ENCODE measurements at regions not wholly inside any gene's neighbourhood (a gene's known extent, or its start where the extent isn't known, plus 50 kb on each side); places are given as distances from the start of the nearest gene placed in this dataset.

GRCh38 chr20:39943336-39943735, 745.7 kb downstream of the MAFB start:
- TF ChIP-seq CTCF (IDR thresholded peaks at IDR 0.05) = no peak
- DNase-seq (no peak), ATAC-seq (no peak)
- Histone ChIP-seq H3K9me3 (no peaks in the 10 kb centered on the region), H3K4me1 (peaks cover 0 to 11% (median 0%) of the 10 kb centered on the region in 9 donors), H3K4me3 (no peak overlapping the region), H3K36me3 (no peaks in the 10 kb centered on the region), H3K27me3 (no peaks in the 10 kb centered on the region), H3K27ac (no peak overlapping the region)
- intact Hi-C loops (cut with DNase I) = no loop called here
- WGBS, 2 donors = 81 to 86% methylated on average over 6 of the region's 6 CpGs

GRCh38 chr20:39941245-39941644, 747.8 kb downstream of the MAFB start:
- 33 to 50% methylated on average over 1 of the region's 1 CpG for WGBS, 2 donors
- DNase-seq (no peak), ATAC-seq (peak in 5 of 8 donors; percentile 46 to 68 (median 60))
- Histone ChIP-seq H3K36me3 (no peaks in the 10 kb centered on the region), H3K4me3 (no peak overlapping the region), H3K27ac (no peak overlapping the region), H3K4me1 (peaks cover 0 to 11% (median 0%) of the 10 kb centered on the region in 9 donors), H3K9me3 (no peaks in the 10 kb centered on the region), H3K27me3 (no peaks in the 10 kb centered on the region)
- TF ChIP-seq CTCF (IDR thresholded peaks at IDR 0.05) = no peak
- intact Hi-C loops (cut with DNase I) = no loop called here

GRCh38 chr20:39939241-39939865, 749.7 kb downstream of the MAFB start:
- intact Hi-C loops (cut with DNase I) = no loop called here
- WGBS, 2 donors = 74 to 76% methylated on average over 2 of the region's 2 CpGs
- no peak for DNase-seq
- Histone ChIP-seq H3K4me1 (peaks cover 0 to 11% (median 0%) of the 10 kb centered on the region in 9 donors), H3K27me3 (no peaks in the 10 kb centered on the region), H3K27ac (no peak overlapping the region), H3K36me3 (no peaks in the 10 kb centered on the region), H3K9me3 (no peaks in the 10 kb centered on the region), H3K4me3 (no peak overlapping the region)
- no peak for TF ChIP-seq CTCF (IDR thresholded peaks at IDR 0.05)
- ATAC-seq = no peak

GRCh38 chr20:39936401-39936800, 752.6 kb downstream of the MAFB start:
- ATAC-seq (no peak), DNase-seq (no peak)
- no peak overlapping the region for H3K27ac ChIP-seq
- peaks cover 0 to 7% (median 0%) of the 10 kb centered on the region in 9 donors for H3K4me1 ChIP-seq
- H3K36me3 ChIP-seq = no peaks in the 10 kb centered on the region
- peaks cover 0 to 4% (median 0%) of the 10 kb centered on the region in 11 donors for H3K9me3 ChIP-seq
- TF ChIP-seq CTCF (IDR thresholded peaks at IDR 0.05) = no peak
- 73 to 88% methylated on average over 5 of the region's 5 CpGs for WGBS, 2 donors
- no peaks in the 10 kb centered on the region for H3K27me3 ChIP-seq
- intact Hi-C loops (cut with DNase I) = no loop called here
- H3K4me3 ChIP-seq = no peak overlapping the region
